H9 (cell line): ENCODE measurements at regions not wholly inside any gene's neighbourhood (a gene's known extent, or its start where the extent isn't known, plus 50 kb on each side); places are given as distances from the start of the nearest gene placed in this dataset.

Experiments
- DNase-seq: peaks from one replicate; pipeline ENCODE4 v3.0.0-alpha.2; 2017
- H2AFZ ChIP-seq: one replicate; pipeline ENCODE4 v1.6.1; 2013; ENCODE audit warnings: mild to moderate bottlenecking, low read length, control low read depth, moderate library complexity
- H2AK5ac ChIP-seq: 2 replicates; pipeline ENCODE4 v1.6.1; 2013; ENCODE audit warnings: low read length, control low read depth, mixed read lengths; ENCODE audit not compliant: insufficient read length
- H2BK120ac ChIP-seq: one replicate; pipeline ENCODE4 v1.6.1; 2013; ENCODE audit warnings: low read depth, mild to moderate bottlenecking, low read length, control low read depth, inconsistent platforms; ENCODE audit not compliant: poor library complexity, severe bottlenecking
- H2BK12ac ChIP-seq: 2 replicates; pipeline ENCODE4 v1.6.1; 2013; ENCODE audit warnings: low read length, control low read depth, mixed read lengths, low read depth; ENCODE audit not compliant: insufficient read length
- H2BK15ac ChIP-seq: 2 replicates; pipeline ENCODE4 v1.6.1; 2013; ENCODE audit warnings: low read depth, low read length, control low read depth
- H2BK20ac ChIP-seq: one replicate; pipeline ENCODE4 v1.6.1; 2013; ENCODE audit warnings: low read depth, mild to moderate bottlenecking, low read length, control low read depth, inconsistent platforms; ENCODE audit not compliant: poor library complexity, severe bottlenecking
- H2BK5ac ChIP-seq: 2 replicates; pipeline ENCODE4 v1.6.1; 2013; ENCODE audit warnings: low read length, control low read depth, mixed read lengths; ENCODE audit not compliant: insufficient read length
- H3K14ac ChIP-seq: 2 replicates; pipeline ENCODE4 v1.6.1; 2013; ENCODE audit warnings: low read length, control low read depth; ENCODE audit not compliant: insufficient read depth
- H3K18ac ChIP-seq: 2 replicates; pipeline ENCODE4 v1.6.1; 2013; ENCODE audit warnings: low read depth, mild to moderate bottlenecking, mixed read lengths, low read length, control low read depth; ENCODE audit not compliant: insufficient read length
- H3K23ac ChIP-seq: 2 replicates; pipeline ENCODE4 v1.6.1; 2013; ENCODE audit warnings: low read length, control low read depth, mixed read lengths, low read depth; ENCODE audit not compliant: insufficient read length
- H3K23me2 ChIP-seq: 2 replicates; pipeline ENCODE4 v1.6.1; 2013; ENCODE audit warnings: low read depth, mild to moderate bottlenecking, mixed read lengths, low read length, control low read depth; ENCODE audit not compliant: insufficient read length, poor library complexity, severe bottlenecking
- H3K27ac ChIP-seq: 2 replicates; pipeline ENCODE4 v1.5.1; 2013; ENCODE audit warnings: low read length, control low read depth, mixed read lengths, low read depth; ENCODE audit not compliant: insufficient read length
- H3K27me3 ChIP-seq: 2 replicates; pipeline ENCODE4 v1.6.1; 2013; ENCODE audit warnings: low read length, control low read depth, inconsistent platforms; ENCODE audit not compliant: insufficient read depth
- H3K4ac ChIP-seq: 2 replicates; pipeline ENCODE4 v1.6.1; 2013; ENCODE audit warnings: low read depth, mild to moderate bottlenecking, control low read depth, inconsistent platforms, low read length, moderate library complexity
- H3K4me1 ChIP-seq: 2 replicates; pipeline ENCODE4 v1.6.1; 2013; ENCODE audit warnings: low read length, control low read depth, inconsistent platforms; ENCODE audit not compliant: insufficient read depth
- H3K4me2 ChIP-seq: 2 replicates; pipeline ENCODE4 v1.6.1; 2013; ENCODE audit warnings: low read length, control low read depth, mixed read lengths; ENCODE audit not compliant: insufficient read length, insufficient read depth
- H3K56ac ChIP-seq: 2 replicates; pipeline ENCODE4 v1.6.1; 2013; ENCODE audit warnings: low read depth, mild to moderate bottlenecking, mixed read lengths, low read length, control low read depth; ENCODE audit not compliant: insufficient read length
- H3K79me1 ChIP-seq: 2 replicates; pipeline ENCODE4 v1.6.1; 2013; ENCODE audit warnings: low read depth, mild to moderate bottlenecking, moderate library complexity, low read length, control low read depth, inconsistent platforms; ENCODE audit not compliant: insufficient read depth, poor library complexity, severe bottlenecking
- H3K79me2 ChIP-seq: 2 replicates; pipeline ENCODE4 v1.6.1; 2013; ENCODE audit warnings: low read length, control low read depth, inconsistent platforms; ENCODE audit not compliant: insufficient read depth
- H3K9ac ChIP-seq: 2 replicates; pipeline ENCODE4 v1.6.1; 2013; ENCODE audit warnings: low read length, control low read depth, mixed read lengths; ENCODE audit not compliant: insufficient read length; ENCODE audit errors: extremely low read depth
- H3K9me3 ChIP-seq: one replicate; pipeline ENCODE4 v1.6.1; 2013; ENCODE audit warnings: low read depth, low read length, inconsistent platforms; ENCODE audit not compliant: control insufficient read depth
- H3T11ph ChIP-seq: one replicate; pipeline ENCODE4 v1.6.1; 2013; ENCODE audit warnings: mild to moderate bottlenecking, low read length, control low read depth, inconsistent platforms
- H4K20me1 ChIP-seq: one replicate; pipeline ENCODE4 v1.6.1; 2013; ENCODE audit not compliant: control insufficient read depth, insufficient read length, insufficient read depth
- H4K5ac ChIP-seq: 2 replicates; pipeline ENCODE4 v1.6.1; 2013; ENCODE audit warnings: low read depth, mild to moderate bottlenecking, mixed read lengths, low read length, control low read depth; ENCODE audit not compliant: insufficient read length
- H4K8ac ChIP-seq: replicated peaks from 2 replicates; pipeline ENCODE4 v1.6.1; 2013; ENCODE audit warnings: low read length, control low read depth, mixed read lengths, low read depth; ENCODE audit not compliant: insufficient read length
- H4K91ac ChIP-seq: 2 replicates; pipeline ENCODE4 v1.6.1; 2013; ENCODE audit warnings: low read depth, mild to moderate bottlenecking, moderate library complexity, mixed read lengths, low read length, control low read depth; ENCODE audit not compliant: insufficient read length
- H3K27ac Mint-ChIP-seq, 3 experiments: 2 replicates in 2 of 3; 3 replicates in 1 of 3; pipeline ENCODE4 v1.8.0; 2020 to 2021; ENCODE audit warnings: mixed read lengths in 3 of 3, mild to moderate bottlenecking in 1 of 3, moderate library complexity in 1 of 3
- H3K27me3 Mint-ChIP-seq: 2 replicates; pipeline ENCODE4 v1.8.0; 2021; ENCODE audit warnings: low read depth, mild to moderate bottlenecking, moderate library complexity, mixed read lengths
- H3K36me3 Mint-ChIP-seq, 3 experiments: 2 replicates in 2 of 3; 3 replicates in 1 of 3; pipeline ENCODE4 v1.8.0; 2020 to 2021; ENCODE audit warnings: low read depth in 3 of 3, mixed read lengths in 3 of 3; ENCODE audit not compliant: insufficient read depth in 1 of 3
- H3K4me1 Mint-ChIP-seq, 2 experiments: 2 replicates each; pipeline ENCODE4 v1.8.0; 2020; ENCODE audit warnings: mixed read lengths in 2 of 2
- H3K4me3 Mint-ChIP-seq, 2 experiments: 2 replicates in 1 of 2; 3 replicates in 1 of 2; pipeline ENCODE4 v1.8.0; 2020 to 2021; ENCODE audit warnings: mild to moderate bottlenecking in 2 of 2, mixed read lengths in 2 of 2, moderate library complexity in 1 of 2
- H3K9me3 Mint-ChIP-seq, 2 experiments: 2 replicates in 1 of 2; 3 replicates in 1 of 2; pipeline ENCODE4 v1.8.0; 2020; ENCODE audit warnings: mild to moderate bottlenecking in 2 of 2, mixed read lengths in 2 of 2, moderate library complexity in 1 of 2
- WGBS: extraction: QIAGEN DNeasy Blood & Tissue Kit; methylation state at CpG from one replicate; pipeline ENCODE4 v1.1.7; 2013; ENCODE audit warnings: missing lambda C conversion rate, low lambda C conversion rate, mixed read lengths; ENCODE audit not compliant: insufficient read length; ENCODE audit errors: extremely low coverage; 5-methylcytosine and 5-hydroxymethylcytosine counted together
- TF ChIP-seq, protein P1 (sequence below): fragments of 200-600 bp; sonication (generic); conservative IDR thresholded peaks from 3 replicates; pipeline ENCODE4 v1.8.0; 2021; ENCODE audit warnings: antibody characterized with exemption, mild to moderate bottlenecking

- no peaks in the 10 kb centered on the region for H3K36me3 Mint-ChIP-seq
Measured at GRCh38 chr15:62945063-62945462, 97.5 kb upstream of the TPM1 start.

More at GRCh38 chr15:62945063-62945462, 97.5 kb upstream of the TPM1 start:
- H3K27ac ChIP-seq: no peak overlapping the region
- Mint-ChIP-seq H3K27me3 (peaks cover 10% of the 10 kb centered on the region), H3K27ac (no peak overlapping the region; a peak in 1 of 7 replicates), H3K9me3 (no peaks in the 10 kb centered on the region), H3K4me1 (peaks cover 13 to 17% of the 10 kb centered on the region in 2 experiments), H3K4me3 (no peak overlapping the region; a peak in 1 of 5 replicates)
- no peak overlapping the region for H2BK15ac ChIP-seq
- TF ChIP-seq, protein P1, sequence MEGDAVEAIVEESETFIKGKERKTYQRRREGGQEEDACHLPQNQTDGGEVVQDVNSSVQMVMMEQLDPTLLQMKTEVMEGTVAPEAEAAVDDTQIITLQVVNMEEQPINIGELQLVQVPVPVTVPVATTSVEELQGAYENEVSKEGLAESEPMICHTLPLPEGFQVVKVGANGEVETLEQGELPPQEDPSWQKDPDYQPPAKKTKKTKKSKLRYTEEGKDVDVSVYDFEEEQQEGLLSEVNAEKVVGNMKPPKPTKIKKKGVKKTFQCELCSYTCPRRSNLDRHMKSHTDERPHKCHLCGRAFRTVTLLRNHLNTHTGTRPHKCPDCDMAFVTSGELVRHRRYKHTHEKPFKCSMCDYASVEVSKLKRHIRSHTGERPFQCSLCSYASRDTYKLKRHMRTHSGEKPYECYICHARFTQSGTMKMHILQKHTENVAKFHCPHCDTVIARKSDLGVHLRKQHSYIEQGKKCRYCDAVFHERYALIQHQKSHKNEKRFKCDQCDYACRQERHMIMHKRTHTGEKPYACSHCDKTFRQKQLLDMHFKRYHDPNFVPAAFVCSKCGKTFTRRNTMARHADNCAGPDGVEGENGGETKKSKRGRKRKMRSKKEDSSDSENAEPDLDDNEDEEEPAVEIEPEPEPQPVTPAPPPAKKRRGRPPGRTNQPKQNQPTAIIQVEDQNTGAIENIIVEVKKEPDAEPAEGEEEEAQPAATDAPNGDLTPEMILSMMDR: no peak
- no CpG with 5 or more reads among the region's 2 CpGs for WGBS
- H3K4ac ChIP-seq: no peak overlapping the region
- no peak overlapping the region for H4K5ac ChIP-seq
- H3K4me1 ChIP-seq: no peaks in the 10 kb centered on the region
- H2BK20ac ChIP-seq: no peak overlapping the region
- no peak overlapping the region for H2BK12ac ChIP-seq
- no peak overlapping the region for H3K9ac ChIP-seq
- no peak overlapping the region for H3K18ac ChIP-seq
- no peak overlapping the region for H2BK120ac ChIP-seq
- H3K23ac ChIP-seq: no peak overlapping the region
- no peak overlapping the region for H3K56ac ChIP-seq
- H3T11ph ChIP-seq: no peak overlapping the region
- H3K79me2 ChIP-seq: no peaks in the 10 kb centered on the region
- no peak overlapping the region for H4K91ac ChIP-seq
- no peaks in the 10 kb centered on the region for H3K9me3 ChIP-seq
- H2AFZ ChIP-seq: no peak overlapping the region
- H3K4me2 ChIP-seq: no peak overlapping the region
- H3K27me3 ChIP-seq: no peaks in the 10 kb centered on the region
- no peaks in the 10 kb centered on the region for H3K23me2 ChIP-seq
- no peak overlapping the region for H4K8ac ChIP-seq
- no peak overlapping the region for H2BK5ac ChIP-seq
- H2AK5ac ChIP-seq: no peak overlapping the region
- no peaks in the 10 kb centered on the region for H4K20me1 ChIP-seq
- no peak for DNase-seq
- no peak overlapping the region for H3K14ac ChIP-seq
- no peaks in the 10 kb centered on the region for H3K79me1 ChIP-seq
